K562 (cell line): ENCODE measurements at regions not wholly inside any gene's neighbourhood (a gene's known extent, or its start where the extent isn't known, plus 50 kb on each side); places are given as distances from the start of the nearest gene placed in this dataset.

ENCODE experiments used
- ATAC-seq: fragments of 200-7000 bp; cut with Tn5 transposase; 3 replicates; pipeline ENCODE4 v1.9.1; 2020; ENCODE audit warnings: moderate library complexity
- BruUV-seq: library from RNA; stranded (reverse); fragments of 400-500 nt; replicated peaks from 2 replicates; lab custom pipeline; 2021; lab: Mats Ljungman, UMichigan
- CTCF ChIA-PET: fragments of 300-600 bp; formaldehyde crosslinking; extraction: SDS; loops from one replicate; lab custom pipeline; 2021; ENCODE audit warnings: low intra/inter-chr PET ratio; lab: Yijun Ruan, JAX
- POLR2A ChIA-PET: fragments of 300-600, 350-650 bp; sonication (Branson Sonifier 250); formaldehyde crosslinking; extraction: SDS; loops from one replicate; lab custom pipeline; 2021; ENCODE audit warnings: antibody characterized with exemption, inconsistent platforms; lab: Yijun Ruan, JAX
- DNase-seq, 4 experiments: peaks; one replicate each; pipeline versions ENCODE4 v3.0.0 to v3.0.0-alpha.2; 2011 to 2018; ENCODE audit warnings: low spot score in 3 of 4, mixed read lengths in 3 of 4; ENCODE audit errors: extremely low read depth in 1 of 4
- FAIRE-seq: peaks from 2 replicates; lab custom pipeline; 2011; peaks lifted over from hg19 to GRCh38; lab: Jason Lieb, UNC
- H2AFZ ChIP-seq: 2 replicates; pipeline ENCODE4 v1.6.0; 2011; ENCODE audit warnings: low read depth, low read length, control low read depth, inconsistent platforms
- H3K27ac ChIP-seq: fragments of 200-600 bp; 3 replicates; pipeline ENCODE4 v1.8.0; 2011; ENCODE audit warnings: low read depth, mild to moderate bottlenecking, control low read depth, inconsistent platforms, low read length, moderate library complexity, mixed read lengths; ENCODE audit errors: extremely low read depth
- H3K27me3 ChIP-seq, 2 experiments: fragments of 300-600 bp in 1 of 2; 2 replicates in 1 of 2; 3 replicates in 1 of 2; pipeline versions ENCODE4 v1.6.0 to v1.8.0; 2011; ENCODE audit warnings: inconsistent platforms in 2 of 2, low read length in 2 of 2, mild to moderate bottlenecking in 1 of 2, mixed read lengths in 1 of 2, moderate library complexity in 1 of 2; ENCODE audit not compliant: control insufficient read depth in 2 of 2, insufficient read depth in 2 of 2
- H3K36me3 ChIP-seq: fragments of 300-600 bp; 3 replicates; pipeline ENCODE4 v1.8.0; 2011; ENCODE audit warnings: mild to moderate bottlenecking, low read length, inconsistent platforms; ENCODE audit not compliant: control insufficient read depth, insufficient read depth
- H3K4me1 ChIP-seq, 2 experiments: fragments of 200-600 bp in 1 of 2; replicated peaks in 1 of 2; 2 replicates in 1 of 2; 3 replicates in 1 of 2; pipeline versions ENCODE4 v1.5.1 to v1.8.0; 2011; ENCODE audit warnings: inconsistent platforms in 2 of 2, low read length in 2 of 2, mild to moderate bottlenecking in 1 of 2, mixed read lengths in 1 of 2, moderate library complexity in 1 of 2; ENCODE audit not compliant: control insufficient read depth in 2 of 2, insufficient read depth in 2 of 2
- H3K4me2 ChIP-seq: 2 replicates; pipeline ENCODE4 v1.6.1; 2011; ENCODE audit warnings: low read length, control low read depth, inconsistent platforms, mixed read lengths; ENCODE audit not compliant: insufficient read depth
- H3K4me3 ChIP-seq: fragments of 200-600 bp; sonication (generic), shearing (Covaris generic); 2 replicates; pipeline ENCODE4 v1.5.1; 2016; ENCODE audit warnings: control low read depth, inconsistent platforms
- H3K79me2 ChIP-seq: fragments of 200-600 bp; 3 replicates; pipeline ENCODE4 v1.8.0; 2011; ENCODE audit warnings: low read length, inconsistent platforms; ENCODE audit not compliant: control insufficient read depth, insufficient read depth
- H3K9ac ChIP-seq, 2 experiments: 2 replicates each; pipeline versions ENCODE4 v1.6.0 to v1.6.1; 2011; ENCODE audit warnings: low read depth in 2 of 2, low read length in 2 of 2, control low read depth in 1 of 2, inconsistent platforms in 1 of 2, mild to moderate bottlenecking in 1 of 2, mixed read lengths in 1 of 2; ENCODE audit not compliant: insufficient read depth in 1 of 2
- H3K9me1 ChIP-seq: one replicate; pipeline ENCODE4 v1.6.0; 2011; ENCODE audit warnings: inconsistent platforms, mild to moderate bottlenecking, low read length, moderate library complexity; ENCODE audit not compliant: control insufficient read depth, insufficient read depth
- H3K9me3 ChIP-seq: replicated peaks from 2 replicates; pipeline ENCODE4 v1.5.1; 2011; ENCODE audit warnings: low read depth, low read length, inconsistent platforms; ENCODE audit not compliant: control insufficient read depth, insufficient read depth
- H4K20me1 ChIP-seq: replicated peaks from 2 replicates; pipeline ENCODE4 v1.6.1; 2011; ENCODE audit warnings: low read length, inconsistent platforms, mixed read lengths; ENCODE audit not compliant: control insufficient read depth, insufficient read depth
- DDX20 ChIP-seq: fragments of 450-650 bp; IDR thresholded peaks from 2 replicates; pipeline ENCODE4 v1.6.1; 2016; ENCODE audit warnings: missing genetic modification characterization, low read depth, mild to moderate bottlenecking, missing compliant biosample characterization, moderate library complexity
- HDAC1 ChIP-seq, 2 experiments: fragments of 450-650 bp; IDR thresholded peaks; 2 replicates each; pipeline ENCODE4 v1.6.1; 2016 to 2017; ENCODE audit warnings: inconsistent platforms in 1 of 2, mild to moderate bottlenecking in 1 of 2, moderate library complexity in 1 of 2
- NUFIP1 ChIP-seq: fragments of 450-650 bp; IDR thresholded peaks from 2 replicates; pipeline ENCODE4 v1.6.1; 2018; ENCODE audit not compliant: partially characterized antibody
- POLR2H ChIP-seq: IDR thresholded peaks from 2 replicates; pipeline ENCODE4 v1.6.1; 2016; ENCODE audit warnings: missing genetic modification characterization, low read depth, mild to moderate bottlenecking, control low read depth, missing compliant biosample characterization, moderate library complexity
- ZNF212 ChIP-seq: fragments of 450-650 bp; formaldehyde crosslinking; IDR thresholded peaks from 2 replicates; pipeline ENCODE4 v1.4.0; 2020; ENCODE audit warnings: mild to moderate bottlenecking
- ZNF408 ChIP-seq: fragments of 250-450 bp; sonication (Bioruptor Pico); IDR thresholded peaks from 2 replicates; pipeline ENCODE4 v1.4.0; 2020; ENCODE audit warnings: low read depth, mild to moderate bottlenecking, moderate library complexity
- WGBS: fragments of 100-300 bp; shearing (Covaris generic); methylation state at CpG from one replicate; pipeline ENCODE4 v1.1.6; 2016; ENCODE audit warnings: low coverage, mixed read lengths; ENCODE audit not compliant: insufficient coverage; ENCODE audit errors: missing lambda C conversion rate; 5-methylcytosine and 5-hydroxymethylcytosine counted together
- in situ Hi-C: fragments of 300-500 bp; cut with MboI; formaldehyde crosslinking; loops from 4 replicates; pipeline ENCODE4 v1.15.0; 2018; ENCODE audit warnings: inconsistent platforms, mixed read lengths
- intact Hi-C: fragments of 100-400 bp; cut with micrococcal nuclease; formaldehyde crosslinking; loops from 2 replicates; pipeline ENCODE4 v1.14.2; 2022

- no peak for TF ChIP-seq POLR2H (tag)
These were observed 202.9 kb downstream of the FBXO15 start (continued) for GRCh38 chr18:73944715-73945114.

DNA sequence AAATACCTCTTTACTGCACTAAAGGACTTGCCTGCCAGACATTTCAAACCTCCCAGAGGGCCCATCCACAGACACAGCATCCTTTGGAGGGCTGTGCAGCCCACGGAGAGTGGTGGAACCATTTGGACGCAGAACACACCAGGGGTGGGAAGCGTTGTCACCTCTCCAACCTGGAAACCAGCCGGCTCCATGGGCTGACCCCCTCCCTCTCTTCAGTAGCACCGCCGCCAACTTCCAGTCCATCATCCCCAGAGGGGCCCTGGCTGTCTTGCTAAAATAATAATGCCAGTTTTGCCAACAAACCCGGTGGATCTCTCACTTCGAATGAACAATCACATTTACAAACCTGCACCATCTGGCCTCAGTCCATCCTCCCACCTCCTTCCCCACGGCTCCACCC lies 203.9 kb downstream of the FBXO15 start:
- WGBS = 1% methylated on average over 9 of the region's 9 CpGs
- no peaks in the 10 kb centered on the region for H3K9me1 ChIP-seq
- no peak overlapping the region for H3K4me3 ChIP-seq
- in situ Hi-C loops (no loop called here), intact Hi-C loops (no loop called here)
- ATAC-seq = no peak
- TF ChIP-seq NUFIP1 = no peak
- no peak for TF ChIP-seq HDAC1 (IDR thresholded peaks at IDR 0.05)
- no peak for TF ChIP-seq ZNF212 (CRISPR knock-in tag)
- TF ChIP-seq DDX20 (tag) = no peak
- no peak for TF ChIP-seq ZNF408
- H3K9me3 ChIP-seq = no peaks in the 10 kb centered on the region
- CTCF ChIA-PET = no interaction called here
- no peaks in the 10 kb centered on the region; a peak in 1 of 5 replicates for H3K27me3 ChIP-seq
- POLR2A ChIA-PET = no interaction called here
- no peak for DNase-seq
- BruUV-seq = no TSS peak
- H3K9ac ChIP-seq = no peak overlapping the region
- no peak for FAIRE-seq
- no peaks in the 10 kb centered on the region for H3K36me3 ChIP-seq
- no peak overlapping the region for H3K4me2 ChIP-seq
- H4K20me1 ChIP-seq = no peaks in the 10 kb centered on the region
- H3K79me2 ChIP-seq = no peaks in the 10 kb centered on the region
- H3K4me1 ChIP-seq = no peaks in the 10 kb centered on the region
- no peak overlapping the region for H2AFZ ChIP-seq
- no peak overlapping the region for H3K27ac ChIP-seq
